Astrocyte of the cerebellum (primary cell): ENCODE measurements at regions not wholly inside any gene's neighbourhood (a gene's known extent, or its start where the extent isn't known, plus 50 kb on each side); places are given as distances from the start of the nearest gene placed in this dataset.

Experiments
- DNase-seq: peaks from one replicate; pipeline ENCODE4 v3.0.0-alpha.2; 2011; ENCODE audit warnings: low read depth
- H3K4me3 ChIP-seq: 2 replicates; pipeline ENCODE4 v1.5.1; 2011; ENCODE audit warnings: mild to moderate bottlenecking, low read depth, low read length, moderate library complexity
- CTCF ChIP-seq: IDR thresholded peaks from 2 replicates; pipeline ENCODE4 v1.5.1; 2012; ENCODE audit warnings: low read length, low read depth, moderate library complexity, mild to moderate bottlenecking; ENCODE audit errors: missing control alignments
- in situ Hi-C: cut with HindIII; loops from 2 replicates; pipeline ENCODE4 v1.10.0; 2017; ENCODE audit warnings: low sequenced_read_pairs

GRCh38 chr21:19405326-19405725, 1001.7 kb upstream of the TMPRSS15 start:
- in situ Hi-C loops: no loop called here
- no peak overlapping the region for H3K4me3 ChIP-seq
- DNase-seq: no peak
- TF ChIP-seq CTCF: no peak

GRCh38 chr21:19420565-19420964, 1017.0 kb upstream of the TMPRSS15 start:
- H3K4me3 ChIP-seq: no peak overlapping the region
- no peak for TF ChIP-seq CTCF
- in situ Hi-C loops: no loop called here
- no peak for DNase-seq

GRCh38 chr21:19433623-19434022, 1030.0 kb upstream of the TMPRSS15 start:
- in situ Hi-C loops: no loop called here
- TF ChIP-seq CTCF: no peak
- H3K4me3 ChIP-seq: no peak overlapping the region
- DNase-seq: no peak

GRCh38 chr21:19440792-19441655, 1037.4 kb upstream of the TMPRSS15 start:
- in situ Hi-C loops: no loop called here

GRCh38 chr21:19458295-19458694, 1054.7 kb upstream of the TMPRSS15 start:
- TF ChIP-seq CTCF: no peak
- H3K4me3 ChIP-seq: no peak overlapping the region
- DNase-seq: no peak
- in situ Hi-C loops: no loop called here

More at GRCh38 chr21:19440792-19441655, 1037.4 kb upstream of the TMPRSS15 start:
- no peak overlapping the region for H3K4me3 ChIP-seq
- no peak for DNase-seq
- no peak for TF ChIP-seq CTCF

GRCh38 chr21:19461481-19462205, 1058.1 kb upstream of the TMPRSS15 start:
- DNase-seq: no peak
- no peak for TF ChIP-seq CTCF
- H3K4me3 ChIP-seq: no peak overlapping the region
- in situ Hi-C loops: no loop called here
